GM12878 (cell line): ENCODE measurements at regions not wholly inside any gene's neighbourhood (a gene's known extent, or its start where the extent isn't known, plus 50 kb on each side); places are given as distances from the start of the nearest gene placed in this dataset.

ENCODE experiments used
- ATAC-seq: fragments of 200-7000 bp; cut with Tn5 transposase; 3 replicates; pipeline ENCODE4 v1.9.1; 2020; ENCODE audit warnings: mild to moderate bottlenecking, moderate library complexity
- BruUV-seq: library from RNA; stranded (reverse); fragments of 400-500 nt; replicated peaks from 2 replicates; lab custom pipeline; 2021; lab: Mats Ljungman, UMichigan
- CTCF ChIA-PET: fragments of 300-600 bp; sonication (Branson Sonifier 250); formaldehyde crosslinking; extraction: SDS; loops from one replicate; lab custom pipeline; 2021; ENCODE audit warnings: inconsistent platforms; lab: Yijun Ruan, JAX
- POLR2A ChIA-PET: fragments of 350-600 bp; formaldehyde crosslinking; extraction: SDS; loops from one replicate; lab custom pipeline; 2021; ENCODE audit warnings: inconsistent platforms; lab: Charles Lee
- RAD21 ChIA-PET: fragments of 300-600 bp; sonication (Branson Sonifier 250); formaldehyde crosslinking; loops from one replicate; lab custom pipeline; 2023; ENCODE audit warnings: antibody characterized with exemption; ENCODE audit not compliant: unreplicated experiment; lab: Charles Lee
- SMC1A ChIA-PET: fragments of 300-600 bp; sonication (Branson Sonifier 250); formaldehyde crosslinking; loops from one replicate; lab custom pipeline; 2023; ENCODE audit not compliant: unreplicated experiment, uncharacterized antibody; lab: Charles Lee
- DNase-seq: peaks from one replicate; pipeline ENCODE4 v3.0.0-alpha.2; 2011; ENCODE audit warnings: low read depth, low spot score
- FAIRE-seq: peaks from 3 replicates; lab custom pipeline; 2011; peaks lifted over from hg19 to GRCh38; lab: Jason Lieb, UNC
- H2AFZ ChIP-seq: 2 replicates; pipeline ENCODE4 v1.6.0; 2011; ENCODE audit warnings: low read depth, low read length, control low read depth; ENCODE audit not compliant: control insufficient read depth
- H3K27ac ChIP-seq: 2 replicates; pipeline ENCODE4 v1.5.1; 2011; ENCODE audit warnings: control low read depth; ENCODE audit not compliant: control insufficient read depth, insufficient read depth
- H3K27me3 ChIP-seq, 2 experiments: replicated peaks in 1 of 2; 2 replicates each; pipeline versions ENCODE4 v1.6.0 to v1.6.1; 2011; ENCODE audit warnings: low read length in 1 of 2; ENCODE audit not compliant: control insufficient read depth in 2 of 2, insufficient read depth in 2 of 2
- H3K36me3 ChIP-seq, 2 experiments: 2 replicates each; pipeline ENCODE4 v1.5.1; 2011; ENCODE audit warnings: low read length in 1 of 2; ENCODE audit not compliant: control insufficient read depth in 2 of 2, insufficient read depth in 2 of 2
- H3K4me1 ChIP-seq: 2 replicates; pipeline ENCODE4 v1.6.1; 2011; ENCODE audit warnings: mild to moderate bottlenecking, low read length, moderate library complexity, mixed read lengths; ENCODE audit not compliant: control insufficient read depth, insufficient read depth
- H3K4me2 ChIP-seq: 2 replicates; pipeline ENCODE4 v1.6.0; 2011; ENCODE audit warnings: control low read depth; ENCODE audit not compliant: control insufficient read depth, insufficient read depth
- H3K4me3 ChIP-seq: fragments of 200-600 bp; sonication (generic); 2 replicates; pipeline ENCODE4 v1.5.1; 2016
- H3K79me2 ChIP-seq: 2 replicates; pipeline ENCODE4 v1.6.0; 2011; ENCODE audit warnings: low read length; ENCODE audit not compliant: control insufficient read depth, insufficient read depth
- H3K9ac ChIP-seq: 2 replicates; pipeline ENCODE4 v1.8.0; 2011; ENCODE audit warnings: low read length, control low read depth, mixed read lengths; ENCODE audit not compliant: control insufficient read depth, insufficient read depth
- H3K9me3 ChIP-seq: replicated peaks from 3 replicates; pipeline ENCODE4 v1.5.1; 2011; ENCODE audit warnings: mild to moderate bottlenecking, low read length; ENCODE audit not compliant: control insufficient read depth, insufficient read depth
- H4K20me1 ChIP-seq: 2 replicates; pipeline ENCODE4 v1.6.0; 2011; ENCODE audit not compliant: control insufficient read depth, insufficient read depth
- CEBPB ChIP-seq, 2 experiments: fragments of 150-350 bp in 1 of 2; IDR thresholded peaks; 2 replicates each; pipeline ENCODE4 v1.6.1; 2012 to 2014; ENCODE audit warnings: low read depth in 2 of 2, low read length in 2 of 2, borderline replicate concordance in 1 of 2, inconsistent platforms in 1 of 2
- CHD2 ChIP-seq: IDR thresholded peaks from 2 replicates; pipeline ENCODE4 v1.6.1; 2011; ENCODE audit warnings: low read depth, low read length, improper control_type of control experiment, borderline replicate concordance
- E2F4 ChIP-seq: IDR thresholded peaks from 2 replicates; pipeline ENCODE4 v1.6.1; 2012; ENCODE audit warnings: low read depth, low read length, improper control_type of control experiment
- ELK1 ChIP-seq: IDR thresholded peaks from 2 replicates; pipeline ENCODE4 v1.6.1; 2012; ENCODE audit warnings: low read depth, low read length, improper control_type of control experiment
- HDAC6 ChIP-seq: fragments of 200-600 bp; sonication (generic); IDR thresholded peaks from one replicate; pipeline ENCODE4 v1.8.0; 2017; ENCODE audit warnings: antibody characterized with exemption; ENCODE audit not compliant: unreplicated experiment
- JUND ChIP-seq: IDR thresholded peaks from 2 replicates; pipeline ENCODE4 v1.6.1; 2012; ENCODE audit warnings: low read depth, mild to moderate bottlenecking, low read length, improper control_type of control experiment, moderate library complexity
- MTA2 ChIP-seq: fragments of 450-650 bp; IDR thresholded peaks from 2 replicates; pipeline ENCODE4 v1.6.1; 2016; ENCODE audit warnings: low read depth, mild to moderate bottlenecking, moderate library complexity
- NFYB ChIP-seq: IDR thresholded peaks from 2 replicates; pipeline ENCODE4 v1.6.1; 2011; ENCODE audit warnings: low read depth, mild to moderate bottlenecking, low read length, improper control_type of control experiment, moderate library complexity; ENCODE audit not compliant: insufficient read depth
- NR2C2 ChIP-seq: IDR thresholded peaks from 2 replicates; pipeline ENCODE4 v1.6.1; 2011; ENCODE audit warnings: borderline replicate concordance, low read depth; ENCODE audit not compliant: control insufficient read depth, insufficient read length
- NRF1 ChIP-seq: conservative IDR thresholded peaks from 2 replicates; pipeline ENCODE4 v1.6.1; 2011; ENCODE audit warnings: mild to moderate bottlenecking, low read depth, low read length, improper control_type of control experiment
- PAX5 ChIP-seq: IDR thresholded peaks from 2 replicates; pipeline ENCODE4 v1.6.1; 2011; ENCODE audit warnings: low read depth, low read length, borderline replicate concordance
- TCF7 ChIP-seq: IDR thresholded peaks from 2 replicates; pipeline ENCODE4 v1.6.1; 2014; ENCODE audit warnings: antibody characterized with exemption, borderline replicate concordance
- USF1 ChIP-seq: IDR thresholded peaks from 2 replicates; pipeline ENCODE4 v1.6.1; 2011; ENCODE audit warnings: borderline replicate concordance, low read depth, mild to moderate bottlenecking, moderate library complexity, mixed read lengths, low read length; ENCODE audit not compliant: insufficient read depth; ENCODE audit errors: extremely low read length
- USF2 ChIP-seq: IDR thresholded peaks from 2 replicates; pipeline ENCODE4 v1.6.1; 2011; ENCODE audit warnings: low read depth, low read length, improper control_type of control experiment, borderline replicate concordance
- ZBED1 ChIP-seq: IDR thresholded peaks from 2 replicates; pipeline ENCODE4 v1.6.1; 2016; ENCODE audit warnings: borderline replicate concordance
- ZNF622 ChIP-seq: fragments of 450-650 bp; IDR thresholded peaks from 2 replicates; pipeline ENCODE4 v1.6.1; 2017; ENCODE audit warnings: mild to moderate bottlenecking, inconsistent platforms
- WGBS: methylation state at CpG from one replicate; pipeline ENCODE4 v1.1.6; 2016; ENCODE audit warnings: low lambda C conversion rate; ENCODE audit not compliant: insufficient replicate concordance, insufficient coverage; ENCODE audit errors: missing lambda C conversion rate; 5-methylcytosine and 5-hydroxymethylcytosine counted together
- in situ Hi-C: fragments of 300-500 bp; cut with MboI; formaldehyde crosslinking; loops from 9 replicates; pipeline ENCODE4 v1.14.3; 2018; ENCODE audit warnings: mixed read lengths
- intact Hi-C: fragments of 100-400 bp; cut with micrococcal nuclease; formaldehyde crosslinking; loops from one replicate; pipeline ENCODE4 v1.14.2; 2022; ENCODE audit not compliant: unreplicated experiment

- H4K20me1 ChIP-seq: no peaks in the 10 kb centered on the region
- intact Hi-C loops: no loop called here
- H3K9ac ChIP-seq: no peak overlapping the region
- POLR2A ChIA-PET: no interaction called here
- no peak overlapping the region for H2AFZ ChIP-seq
- H3K79me2 ChIP-seq: no peaks in the 10 kb centered on the region
- CTCF ChIA-PET: no interaction called here
- no peak overlapping the region for H3K27ac ChIP-seq
- H3K9me3 ChIP-seq: no peaks in the 10 kb centered on the region
- RAD21 ChIA-PET: no interaction called here
- DNase-seq: no peak
- H3K36me3 ChIP-seq: no peaks in the 10 kb centered on the region
- no peak for FAIRE-seq
- no peak overlapping the region for H3K4me2 ChIP-seq
- ATAC-seq: no peak
- in situ Hi-C loops: no loop called here
- WGBS: 0% methylated on average over 1 of the region's 1 CpG
- H3K4me1 ChIP-seq: no peaks in the 10 kb centered on the region
- BruUV-seq: no TSS peak
- no peaks in the 10 kb centered on the region; a peak in 1 of 4 replicates for H3K27me3 ChIP-seq
- no peak overlapping the region for H3K4me3 ChIP-seq
- SMC1A ChIA-PET: no interaction called here
- TF ChIP-seq CEBPB (IDR thresholded peaks at IDR 0.05; ENCODE audit: borderline replicate concordance in 1 of 2, low read depth in 2 of 2, low read length in 2 of 2): no peak
- no peak for TF ChIP-seq NR2C2
- TF ChIP-seq NFYB: no peak
- no peak for TF ChIP-seq TCF7
- no peak for TF ChIP-seq ZNF622
- TF ChIP-seq CHD2: no peak
- no peak for TF ChIP-seq JUND
- no peak for TF ChIP-seq MTA2
- no peak for TF ChIP-seq ELK1
- no peak for TF ChIP-seq PAX5
- TF ChIP-seq E2F4: no peak
- TF ChIP-seq NRF1: no peak
- TF ChIP-seq USF2: no peak
- no peak for TF ChIP-seq ZBED1
- TF ChIP-seq HDAC6: no peak
- TF ChIP-seq USF1: no peak
Observed at GRCh38 chr12:85374981-85375380, 95.0 kb downstream of the ALX1 start.
